ENCODE measurements at regions not wholly inside any gene's neighbourhood (a gene's known extent, or its start where the extent isn't known, plus 50 kb on each side); places are given as distances from the start of the nearest gene placed in this dataset.

GRCh38 chr15:95655089-95655607 lies 675.4 kb upstream of the NR2F2 start:
- TF ChIP-seq CTCF (IDR thresholded peaks at IDR 0.05) (no peak), POLR2A (IDR thresholded peaks at IDR 0.05) (no peak)
